Liver (tissue), 8 donors: ENCODE measurements at regions not wholly inside any gene's neighbourhood (a gene's known extent, or its start where the extent isn't known, plus 50 kb on each side); places are given as distances from the start of the nearest gene placed in this dataset.

Experiments used
- DNase-seq: peaks from one replicate; pipeline ENCODE4 v3.0.0-alpha.2; 2017; ENCODE audit warnings: low spot score
- H3K27ac ChIP-seq, 2 donors: one replicate each; pipeline ENCODE4 v1.7.0; 2013; ENCODE audit warnings: inconsistent platforms in 2 of 2, low read length in 2 of 2, control low read depth in 1 of 2, low read depth in 1 of 2, mild to moderate bottlenecking in 1 of 2
- H3K27me3 ChIP-seq, 4 donors: one replicate each; pipeline versions ENCODE4 v1.6.1 to v1.7.0; 2013; ENCODE audit warnings: low read length in 3 of 4, inconsistent platforms in 1 of 4, mild to moderate bottlenecking in 1 of 4, moderate library complexity in 1 of 4; ENCODE audit not compliant: control insufficient read depth in 4 of 4, insufficient read depth in 4 of 4
- H3K36me3 ChIP-seq, 4 donors: one replicate each; pipeline versions ENCODE4 v1.6.1 to v1.7.0; 2013; ENCODE audit warnings: low read length in 3 of 4, mild to moderate bottlenecking in 3 of 4, low read depth in 1 of 4, moderate library complexity in 1 of 4; ENCODE audit not compliant: control insufficient read depth in 4 of 4, insufficient read depth in 3 of 4
- H3K4me1 ChIP-seq, 4 donors: one replicate each; pipeline versions ENCODE4 v1.6.1 to v1.7.0; 2013; ENCODE audit warnings: low read length in 3 of 4, mild to moderate bottlenecking in 3 of 4, moderate library complexity in 1 of 4; ENCODE audit not compliant: control insufficient read depth in 4 of 4, insufficient read depth in 4 of 4
- H3K4me3 ChIP-seq, 3 donors: one replicate each; pipeline versions ENCODE4 v1.6.1 to v1.7.0; 2013; ENCODE audit warnings: low read length in 3 of 3, control low read depth in 1 of 3, low read depth in 1 of 3, mild to moderate bottlenecking in 1 of 3
- H3K9ac ChIP-seq, 2 donors: one replicate each; pipeline ENCODE4 v1.7.0; 2013; ENCODE audit warnings: low read length in 2 of 2, mild to moderate bottlenecking in 2 of 2, moderate library complexity in 2 of 2, control low read depth in 1 of 2, low read depth in 1 of 2
- H3K9me3 ChIP-seq, 4 donors: one replicate each; pipeline versions ENCODE4 v1.6.1 to v1.7.0; 2013; ENCODE audit warnings: low read length in 3 of 4; ENCODE audit not compliant: control insufficient read depth in 4 of 4
- ATF3 ChIP-seq: IDR thresholded peaks from 2 replicates; pipeline ENCODE4 v1.6.1; 2016; ENCODE audit warnings: antibody characterized with exemption
- CTCF ChIP-seq: fragments of 150-350 bp; IDR thresholded peaks from 2 replicates; pipeline ENCODE4 v1.5.1; 2017; ENCODE audit warnings: improper control_type of control experiment, low read depth, low read length; ENCODE audit not compliant: missing input control
- EGR1 ChIP-seq, 2 donors: IDR thresholded peaks; 2 replicates each; pipeline ENCODE4 v1.6.1; 2016 to 2018; ENCODE audit warnings: antibody characterized with exemption in 2 of 2, low read depth in 2 of 2
- FOXA2 ChIP-seq: IDR thresholded peaks from 2 replicates; pipeline ENCODE4 v1.6.1; 2016; ENCODE audit warnings: antibody characterized with exemption
- GABPA ChIP-seq, 2 donors: IDR thresholded peaks in 1 of 2; conservative IDR thresholded peaks in 1 of 2; 2 replicates each; pipeline ENCODE4 v1.6.1; 2016; ENCODE audit warnings: antibody characterized with exemption in 2 of 2, mild to moderate bottlenecking in 1 of 2, moderate library complexity in 1 of 2
- HNF4A ChIP-seq, 2 donors: conservative IDR thresholded peaks; 2 replicates each; pipeline ENCODE4 v1.6.1; 2016; ENCODE audit warnings: antibody characterized with exemption in 2 of 2, mild to moderate bottlenecking in 2 of 2
- HNF4G ChIP-seq: IDR thresholded peaks from 2 replicates; pipeline ENCODE4 v1.6.1; 2016; ENCODE audit warnings: antibody characterized with exemption
- JUND ChIP-seq, 2 donors: IDR thresholded peaks; 2 replicates each; pipeline ENCODE4 v1.6.1; 2016; ENCODE audit warnings: antibody characterized with exemption in 2 of 2
- MAX ChIP-seq: IDR thresholded peaks from 2 replicates; pipeline ENCODE4 v1.6.1; 2016; ENCODE audit warnings: antibody characterized with exemption
- RXRA ChIP-seq, 2 donors: IDR thresholded peaks; 2 replicates each; pipeline ENCODE4 v1.6.1; 2017 to 2018; ENCODE audit warnings: antibody characterized with exemption in 2 of 2, mild to moderate bottlenecking in 1 of 2
- SP1 ChIP-seq: IDR thresholded peaks from 2 replicates; pipeline ENCODE4 v1.6.1; 2018; ENCODE audit warnings: antibody characterized with exemption, mild to moderate bottlenecking
- TAF1 ChIP-seq: conservative IDR thresholded peaks from 2 replicates; pipeline ENCODE4 v1.6.1; 2016; ENCODE audit warnings: antibody characterized with exemption, mild to moderate bottlenecking
- YY1 ChIP-seq: IDR thresholded peaks from 2 replicates; pipeline ENCODE4 v1.6.1; 2016; ENCODE audit warnings: antibody characterized with exemption, mild to moderate bottlenecking
- WGBS: extraction: QIAGEN DNeasy Blood & Tissue Kit; methylation state at CpG from one replicate; pipeline ENCODE4 v1.1.7; 2013; 5-methylcytosine and 5-hydroxymethylcytosine counted together
- TF ChIP-seq, protein P1 (sequence below): IDR thresholded peaks from 2 replicates; pipeline ENCODE4 v1.6.1; 2016; ENCODE audit warnings: antibody characterized with exemption
- TF ChIP-seq, protein P2 (sequence below): IDR thresholded peaks from 2 replicates; pipeline ENCODE4 v1.6.1; 2016; ENCODE audit warnings: antibody characterized with exemption, mild to moderate bottlenecking
- donor health status: healthy.
- donor health status: healthy.
- donor health status: healthy.
- donor health status: healthy.
- donor health status: healthy.

GRCh38 chr4:136784326-136784725 lies 748.0 kb downstream of the PCDH18 start:
- WGBS: 61% methylated on average over 1 of the region's 1 CpG
- TF ChIP-seq SP1 (no peak), TAF1 (no peak), GABPA (IDR thresholded peaks at IDR 0.05 in 1 of 2, conservative IDR thresholded peaks at IDR 0.05 in 1 of 2) (no peak)
- TF ChIP-seq, protein P1, sequence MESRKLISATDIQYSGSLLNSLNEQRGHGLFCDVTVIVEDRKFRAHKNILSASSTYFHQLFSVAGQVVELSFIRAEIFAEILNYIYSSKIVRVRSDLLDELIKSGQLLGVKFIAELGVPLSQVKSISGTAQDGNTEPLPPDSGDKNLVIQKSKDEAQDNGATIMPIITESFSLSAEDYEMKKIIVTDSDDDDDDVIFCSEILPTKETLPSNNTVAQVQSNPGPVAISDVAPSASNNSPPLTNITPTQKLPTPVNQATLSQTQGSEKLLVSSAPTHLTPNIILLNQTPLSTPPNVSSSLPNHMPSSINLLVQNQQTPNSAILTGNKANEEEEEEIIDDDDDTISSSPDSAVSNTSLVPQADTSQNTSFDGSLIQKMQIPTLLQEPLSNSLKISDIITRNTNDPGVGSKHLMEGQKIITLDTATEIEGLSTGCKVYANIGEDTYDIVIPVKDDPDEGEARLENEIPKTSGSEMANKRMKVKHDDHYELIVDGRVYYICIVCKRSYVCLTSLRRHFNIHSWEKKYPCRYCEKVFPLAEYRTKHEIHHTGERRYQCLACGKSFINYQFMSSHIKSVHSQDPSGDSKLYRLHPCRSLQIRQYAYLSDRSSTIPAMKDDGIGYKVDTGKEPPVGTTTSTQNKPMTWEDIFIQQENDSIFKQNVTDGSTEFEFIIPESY: no peak

DNA sequence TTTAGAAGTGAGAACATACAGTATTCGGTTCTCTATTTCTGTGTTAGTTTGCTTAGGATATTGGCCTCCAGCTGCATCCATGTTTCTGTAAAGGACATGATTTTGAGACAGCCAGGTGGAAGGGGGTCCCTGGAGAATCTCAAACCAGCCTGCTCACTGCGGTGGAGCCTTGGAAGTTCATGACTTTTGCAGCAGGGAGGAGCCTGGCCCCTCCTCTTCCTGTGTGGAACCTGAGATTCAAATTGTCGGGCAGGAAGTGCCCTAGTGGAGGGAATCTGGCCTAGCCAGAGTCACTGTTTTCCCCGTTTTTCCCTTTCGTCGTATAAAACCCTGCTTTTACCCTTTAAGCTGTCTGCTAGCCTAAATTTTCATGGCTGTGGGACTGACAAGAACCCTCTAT lies 762.6 kb downstream of the PCDH18 start:
- H3K4me3 ChIP-seq: no peak overlapping the region
- TF ChIP-seq, protein P2, sequence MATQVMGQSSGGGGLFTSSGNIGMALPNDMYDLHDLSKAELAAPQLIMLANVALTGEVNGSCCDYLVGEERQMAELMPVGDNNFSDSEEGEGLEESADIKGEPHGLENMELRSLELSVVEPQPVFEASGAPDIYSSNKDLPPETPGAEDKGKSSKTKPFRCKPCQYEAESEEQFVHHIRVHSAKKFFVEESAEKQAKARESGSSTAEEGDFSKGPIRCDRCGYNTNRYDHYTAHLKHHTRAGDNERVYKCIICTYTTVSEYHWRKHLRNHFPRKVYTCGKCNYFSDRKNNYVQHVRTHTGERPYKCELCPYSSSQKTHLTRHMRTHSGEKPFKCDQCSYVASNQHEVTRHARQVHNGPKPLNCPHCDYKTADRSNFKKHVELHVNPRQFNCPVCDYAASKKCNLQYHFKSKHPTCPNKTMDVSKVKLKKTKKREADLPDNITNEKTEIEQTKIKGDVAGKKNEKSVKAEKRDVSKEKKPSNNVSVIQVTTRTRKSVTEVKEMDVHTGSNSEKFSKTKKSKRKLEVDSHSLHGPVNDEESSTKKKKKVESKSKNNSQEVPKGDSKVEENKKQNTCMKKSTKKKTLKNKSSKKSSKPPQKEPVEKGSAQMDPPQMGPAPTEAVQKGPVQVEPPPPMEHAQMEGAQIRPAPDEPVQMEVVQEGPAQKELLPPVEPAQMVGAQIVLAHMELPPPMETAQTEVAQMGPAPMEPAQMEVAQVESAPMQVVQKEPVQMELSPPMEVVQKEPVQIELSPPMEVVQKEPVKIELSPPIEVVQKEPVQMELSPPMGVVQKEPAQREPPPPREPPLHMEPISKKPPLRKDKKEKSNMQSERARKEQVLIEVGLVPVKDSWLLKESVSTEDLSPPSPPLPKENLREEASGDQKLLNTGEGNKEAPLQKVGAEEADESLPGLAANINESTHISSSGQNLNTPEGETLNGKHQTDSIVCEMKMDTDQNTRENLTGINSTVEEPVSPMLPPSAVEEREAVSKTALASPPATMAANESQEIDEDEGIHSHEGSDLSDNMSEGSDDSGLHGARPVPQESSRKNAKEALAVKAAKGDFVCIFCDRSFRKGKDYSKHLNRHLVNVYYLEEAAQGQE: no peak
- TF ChIP-seq HNF4A (conservative IDR thresholded peaks at IDR 0.05) (no peak), TAF1 (no peak), YY1 (no peak), JUND (IDR thresholded peaks at IDR 0.05) (no peak), CTCF (no peak), GABPA (IDR thresholded peaks at IDR 0.05 in 1 of 2, conservative IDR thresholded peaks at IDR 0.05 in 1 of 2) (no peak), HNF4G (no peak), ATF3 (no peak), SP1 (no peak), FOXA2 (no peak), RXRA (IDR thresholded peaks at IDR 0.05) (no peak), EGR1 (IDR thresholded peaks at IDR 0.05; ENCODE audit: low read depth in 2 of 2) (no peak), MAX (no peak)
- TF ChIP-seq, protein P1: no peak
- DNase-seq: no peak
- no peaks in the 10 kb centered on the region for H3K36me3 ChIP-seq
- no peak overlapping the region for H3K9ac ChIP-seq
- H3K4me1 ChIP-seq: no peaks in the 10 kb centered on the region
- peaks cover 0 to 3% (median 0%) of the 10 kb centered on the region in 4 donors for H3K27me3 ChIP-seq
- H3K27ac ChIP-seq: no peak overlapping the region
- H3K9me3 ChIP-seq: peaks cover 0 to 3% (median 0%) of the 10 kb centered on the region in 4 donors
- 81% methylated on average over 6 of the region's 6 CpGs for WGBS

More at GRCh38 chr4:136784326-136784725, 748.0 kb downstream of the PCDH18 start:
- Histone ChIP-seq H3K9me3 (no peaks in the 10 kb centered on the region), H3K4me1 (no peaks in the 10 kb centered on the region), H3K27ac (no peak overlapping the region), H3K9ac (no peak overlapping the region), H3K4me3 (no peak overlapping the region), H3K36me3 (no peaks in the 10 kb centered on the region), H3K27me3 (no peaks in the 10 kb centered on the region)
- no peak for DNase-seq
